SH-SY5Y (cell line): ENCODE measurements at regions not wholly inside any gene's neighbourhood (a gene's known extent, or its start where the extent isn't known, plus 50 kb on each side); places are given as distances from the start of the nearest gene placed in this dataset.

Experiments used
- GATA2 ChIP-seq: IDR thresholded peaks from 2 replicates; pipeline ENCODE4 v1.6.1; 2011; ENCODE audit warnings: mild to moderate bottlenecking, low read depth, low read length
- GATA3 ChIP-seq: IDR thresholded peaks from 2 replicates; pipeline ENCODE4 v1.6.1; 2011; ENCODE audit warnings: low read depth, mild to moderate bottlenecking, low read length, moderate library complexity

DNA sequence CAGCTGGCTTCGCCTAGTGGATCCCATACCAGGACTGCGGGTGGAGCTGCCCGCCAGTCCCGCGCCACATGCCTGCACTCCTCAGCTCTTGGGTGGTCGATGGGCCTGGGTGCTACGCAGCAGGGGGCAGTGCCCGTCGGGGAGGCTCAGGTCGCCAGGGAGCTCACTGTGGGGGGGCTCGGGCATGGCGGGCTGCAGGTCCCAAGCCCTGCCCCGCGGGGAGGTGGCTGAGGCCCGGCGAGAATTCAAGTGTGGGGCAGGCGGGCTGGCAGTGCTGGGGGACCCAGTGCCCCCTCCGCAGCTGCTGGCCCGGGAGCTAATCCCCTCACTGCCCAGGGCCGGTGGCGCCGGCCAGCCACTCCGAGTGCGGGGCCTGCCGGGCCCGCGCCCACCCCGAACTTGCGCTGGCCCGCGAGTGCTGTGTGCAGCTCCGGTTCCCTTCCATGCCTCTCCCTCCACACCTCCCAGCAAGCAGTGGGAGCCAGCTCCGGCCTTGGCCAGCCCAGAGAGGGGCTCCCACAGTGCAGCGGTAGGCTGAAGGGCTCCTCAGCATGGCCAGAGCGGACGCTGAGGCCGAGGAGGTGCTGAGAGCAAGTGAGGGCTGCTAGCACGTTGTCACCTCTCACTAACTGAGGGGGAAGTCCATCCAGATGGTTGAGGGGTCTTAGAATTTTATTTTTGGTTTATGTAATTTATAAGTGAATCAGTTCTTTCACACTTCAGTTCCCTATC, 85.2 kb upstream of the HMCN1 start:
- no peak for TF ChIP-seq GATA2
- TF ChIP-seq GATA3: no peak
